ENCODE measurements at regions not wholly inside any gene's neighbourhood (a gene's known extent, or its start where the extent isn't known, plus 50 kb on each side); places are given as distances from the start of the nearest gene placed in this dataset.
A peak's percentile ranks its signal among the peaks of the same experiment; 100 is the strongest.

DNA sequence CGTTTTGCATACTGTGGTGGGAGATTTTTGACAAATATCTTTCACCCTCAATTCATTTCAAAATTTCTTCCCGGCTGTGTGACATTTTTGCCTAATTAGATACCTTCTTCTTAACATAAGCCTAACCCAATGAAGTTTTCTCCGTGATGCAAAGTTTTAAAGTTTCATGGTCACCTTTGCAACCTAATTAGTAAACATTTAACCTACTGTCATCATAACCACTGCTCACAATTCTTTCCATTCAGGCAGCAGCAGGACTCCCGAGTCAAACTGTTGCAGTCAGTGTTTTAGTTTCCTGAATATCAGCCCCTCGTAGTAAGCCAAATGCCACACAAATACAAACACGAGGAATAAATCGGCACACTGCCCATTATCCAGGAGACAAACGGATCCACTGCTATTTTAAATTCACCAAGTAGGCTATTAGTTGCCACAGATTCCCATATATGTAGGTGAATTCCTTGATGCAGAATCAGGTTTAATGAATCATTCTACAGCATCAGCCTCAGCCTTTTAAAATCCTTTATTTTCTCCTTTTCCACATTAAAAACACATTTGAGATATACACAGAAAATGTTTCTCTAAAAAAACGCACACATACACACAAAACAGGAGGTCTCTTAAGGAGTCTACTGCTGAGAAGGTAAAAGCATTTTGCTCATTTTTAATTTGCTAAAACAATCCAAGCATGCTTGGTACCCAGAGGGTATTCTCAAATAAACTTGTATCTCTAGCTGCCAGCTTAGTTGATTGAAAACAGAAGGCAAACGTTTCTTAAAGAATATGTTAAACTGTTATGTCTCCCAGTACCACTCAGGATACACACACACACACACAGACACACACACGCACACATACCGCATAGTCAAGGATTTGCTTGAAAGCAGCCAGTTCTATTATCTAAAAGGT is 106.5 kb upstream of the KCTD1 start:
- Mint-ChIP-seq H3K4me1 (ENCODE audit: low read depth, unreplicated experiment) (peaks cover 31% of the 10 kb centered on the region), H3K27me3 (ENCODE audit: unreplicated experiment) (peaks cover 34% of the 10 kb centered on the region), H3K9me3 (ENCODE audit: low read depth, unreplicated experiment) (no peaks in the 10 kb centered on the region), H3K36me3 (ENCODE audit: insufficient read depth, unreplicated experiment) (peaks cover 27% of the 10 kb centered on the region), H3K4me3 (ENCODE audit: low read depth, unreplicated experiment) (peak overlapping the region; percentile 86), H3K27ac (ENCODE audit: unreplicated experiment) (no peak overlapping the region)
- TF ChIP-seq CTCF (IDR thresholded peaks at IDR 0.05; ENCODE audit: unreplicated experiment): no peak
- BruUV-seq (replicated peaks): no TSS peak
- DNase-seq: no peak
- CTCF ChIA-PET: interaction anchor here (0.5 to 1.3 kb wide), 4 partner anchors 34 to 271 kb away, joined by 3 to 5 read pairs (median 4); no protein-coding TSS in a partner anchor
- intact Hi-C loops (cut with micrococcal nuclease; ENCODE audit: unreplicated experiment): loop anchor here (5.0 kb wide), 1 partner anchor 102 kb away; no protein-coding TSS in a partner anchor

GRCh38 chr18:26653943-26654615 is 105.7 kb upstream of the KCTD1 start:
- Mint-ChIP-seq H3K4me3 (ENCODE audit: low read depth, unreplicated experiment) (no peak overlapping the region), H3K4me1 (ENCODE audit: low read depth, unreplicated experiment) (peaks cover 31% of the 10 kb centered on the region), H3K9me3 (ENCODE audit: low read depth, unreplicated experiment) (no peaks in the 10 kb centered on the region), H3K27me3 (ENCODE audit: unreplicated experiment) (peaks cover 28% of the 10 kb centered on the region), H3K27ac (ENCODE audit: unreplicated experiment) (no peak overlapping the region), H3K36me3 (ENCODE audit: insufficient read depth, unreplicated experiment) (peaks cover 27% of the 10 kb centered on the region)
- CTCF ChIA-PET: interaction anchor here (1.1 to 1.3 kb wide), 3 partner anchors 33 to 270 kb away, joined by 3 to 5 read pairs (median 4); no protein-coding TSS in a partner anchor
- no peak for DNase-seq
- TF ChIP-seq CTCF (IDR thresholded peaks at IDR 0.05; ENCODE audit: unreplicated experiment): no peak
- no TSS peak for BruUV-seq (replicated peaks)
- intact Hi-C loops (cut with micrococcal nuclease; ENCODE audit: unreplicated experiment): no loop called here

DNA sequence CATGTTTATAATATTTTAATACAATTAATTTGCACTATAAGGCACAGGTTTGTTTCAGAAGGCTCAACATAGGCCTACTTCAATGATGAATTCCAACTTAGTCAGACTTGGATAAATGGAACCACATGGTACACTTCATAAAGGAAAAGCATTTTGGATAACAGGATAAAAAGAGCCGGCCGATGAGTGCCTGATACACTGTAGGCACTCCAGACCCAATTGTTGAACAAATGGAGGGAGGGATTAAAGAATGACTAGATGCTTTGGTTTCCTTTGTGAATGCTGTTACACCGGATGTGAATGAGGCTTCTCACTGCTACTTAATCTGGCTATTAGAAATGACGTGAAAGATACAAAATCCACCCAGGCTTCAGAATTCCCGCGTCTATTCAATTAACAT is 104.1 kb upstream of the KCTD1 start:
- DNase-seq: no peak
- peaks cover 19% of the 10 kb centered on the region for H3K36me3 Mint-ChIP-seq (ENCODE audit: insufficient read depth, unreplicated experiment)
- no peak overlapping the region for H3K4me3 Mint-ChIP-seq (ENCODE audit: low read depth, unreplicated experiment)
- no peaks in the 10 kb centered on the region for H3K9me3 Mint-ChIP-seq (ENCODE audit: low read depth, unreplicated experiment)
- no peak overlapping the region for H3K27ac Mint-ChIP-seq (ENCODE audit: unreplicated experiment)
- H3K27me3 Mint-ChIP-seq (ENCODE audit: unreplicated experiment): peaks cover 13% of the 10 kb centered on the region
- no peak for TF ChIP-seq CTCF (IDR thresholded peaks at IDR 0.05; ENCODE audit: unreplicated experiment)
- no TSS peak for BruUV-seq (replicated peaks)
- intact Hi-C loops (cut with micrococcal nuclease; ENCODE audit: unreplicated experiment): no loop called here
- H3K4me1 Mint-ChIP-seq (ENCODE audit: low read depth, unreplicated experiment): peaks cover 19% of the 10 kb centered on the region
- CTCF ChIA-PET: no interaction called here

DNA sequence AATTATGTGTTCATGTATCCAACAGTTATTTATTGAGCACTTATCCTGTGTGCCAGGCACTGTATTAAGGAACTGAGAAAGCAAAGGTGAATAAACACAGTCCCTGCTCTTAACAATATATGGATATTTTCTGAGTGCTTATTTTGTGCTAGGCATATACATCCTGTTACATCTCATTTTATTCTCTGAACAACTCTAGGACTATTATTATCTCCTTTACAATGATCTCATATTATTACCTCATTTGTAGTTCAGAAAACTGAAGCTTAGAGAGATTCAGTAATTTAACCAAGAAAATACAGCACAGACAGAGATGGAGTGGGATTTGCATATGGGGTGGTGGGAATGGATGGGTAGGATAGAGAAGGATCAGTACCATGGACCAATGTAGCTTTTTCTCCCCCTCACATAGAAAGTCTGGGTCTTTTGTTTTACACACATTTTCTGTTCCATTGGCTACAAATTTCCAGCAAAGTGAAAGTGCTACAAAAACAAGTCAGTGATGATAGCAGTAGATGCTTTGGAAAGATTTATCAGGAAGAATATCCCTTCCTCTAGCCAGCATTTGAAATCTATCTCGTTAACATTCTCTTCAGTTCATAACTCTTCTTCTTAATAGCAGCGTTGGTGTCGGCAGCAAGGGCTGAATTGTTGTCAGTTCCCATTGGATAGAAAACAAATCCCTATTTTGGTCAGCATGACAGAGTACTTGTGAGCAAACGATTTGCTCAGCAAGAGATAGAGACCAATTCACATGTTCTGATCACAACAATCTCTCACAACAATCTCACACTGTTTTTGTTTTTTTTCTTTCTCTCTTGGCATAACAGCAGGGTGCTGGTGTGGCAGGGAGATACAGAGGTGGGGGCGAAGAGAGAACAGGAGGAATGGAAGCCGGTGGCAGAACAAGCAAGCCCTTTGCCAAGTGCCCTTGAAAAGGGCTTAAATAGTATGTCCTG is 102.2 kb upstream of the KCTD1 start:
- intact Hi-C loops (cut with micrococcal nuclease; ENCODE audit: unreplicated experiment): loop anchor here (1.0 kb wide), 1 partner anchor 343 kb away; no protein-coding TSS in a partner anchor
- no peak overlapping the region for H3K27ac Mint-ChIP-seq (ENCODE audit: unreplicated experiment)
- H3K27me3 Mint-ChIP-seq (ENCODE audit: unreplicated experiment): peaks cover 13% of the 10 kb centered on the region
- CTCF ChIA-PET: no interaction called here
- no TSS peak for BruUV-seq (replicated peaks)
- H3K4me1 Mint-ChIP-seq (ENCODE audit: low read depth, unreplicated experiment): peaks cover 17% of the 10 kb centered on the region
- no peaks in the 10 kb centered on the region for H3K9me3 Mint-ChIP-seq (ENCODE audit: low read depth, unreplicated experiment)
- peaks cover 3% of the 10 kb centered on the region for H3K36me3 Mint-ChIP-seq (ENCODE audit: insufficient read depth, unreplicated experiment)
- no peak for TF ChIP-seq CTCF (IDR thresholded peaks at IDR 0.05; ENCODE audit: unreplicated experiment)
- no peak for DNase-seq
- H3K4me3 Mint-ChIP-seq (ENCODE audit: low read depth, unreplicated experiment): no peak overlapping the region
